ENCODE measurements at regions not wholly inside any gene's neighbourhood (a gene's known extent, or its start where the extent isn't known, plus 50 kb on each side); places are given as distances from the start of the nearest gene placed in this dataset.
A peak's percentile ranks its signal among the peaks of the same experiment; 100 is the strongest.

- TF ChIP-seq TRIM25 (IDR thresholded peaks at IDR 0.05; ENCODE audit: borderline replicate concordance) (no peak), MNT (conservative IDR thresholded peaks at IDR 0.05) (no peak), CREB3 (tag; conservative IDR thresholded peaks at IDR 0.05; ENCODE audit: low read depth) (0 out of 2 replicates have a peak, but pooled peaks have one; percentile 24), NCOR1 (IDR thresholded peaks at IDR 0.05) (no peak), FOXM1 (IDR thresholded peaks at IDR 0.05; ENCODE audit: low read depth) (peak; percentile 47; the same call in 1 of the 2 replicates), FOXM1 (CRISPR knock-in tag; IDR thresholded peaks at IDR 0.05; ENCODE audit: low read depth) (no peak), FOSL1 (tag; conservative IDR thresholded peaks at IDR 0.05) (no peak), ZBED1 (IDR thresholded peaks at IDR 0.05) (no peak), TCFL5 (CRISPR knock-in tag; conservative IDR thresholded peaks at IDR 0.05) (no peak), SFPQ (IDR thresholded peaks at IDR 0.05; ENCODE audit: low read depth, low read length) (no peak), SAFB (IDR thresholded peaks at IDR 0.05; ENCODE audit: borderline replicate concordance, low read depth, low read length) (no peak), U2AF2 (optimal IDR thresholded peaks at IDR 0.05; ENCODE audit: low read depth, low read length) (no peak), PHF21A (IDR thresholded peaks at IDR 0.05; ENCODE audit: borderline replicate concordance, low read depth) (peak; percentile 65; the same call in 1 of the 2 replicates), HDAC2 (IDR thresholded peaks at IDR 0.05) (peak; percentile 15; the same call in 1 of the 2 replicates), TAF1 (IDR thresholded peaks at IDR 0.05; ENCODE audit: control insufficient read depth, extremely low read depth, insufficient read depth, low read length, severe bottlenecking) (no peak), THRAP3 (IDR thresholded peaks at IDR 0.05; ENCODE audit: borderline replicate concordance) (no peak), JUNB (CRISPR knock-in tag; conservative IDR thresholded peaks at IDR 0.05) (no peak), NELFE (IDR thresholded peaks at IDR 0.05; ENCODE audit: insufficient read depth, insufficient read length) (no peak), POLR2B (IDR thresholded peaks at IDR 0.05; ENCODE audit: low read depth, partially characterized antibody) (no peak), THRB (CRISPR knock-in tag; conservative IDR thresholded peaks at IDR 0.05) (no peak), ZNF347 (CRISPR knock-in tag; IDR thresholded peaks at IDR 0.05; ENCODE audit: low read depth) (no peak)
These were observed 59.2 kb upstream of the ADGRB3 start (continued) for GRCh38 chr6:68575765-68576439.

Data from K562 (cell line).